ENCODE measurements at regions not wholly inside any gene's neighbourhood (a gene's known extent, or its start where the extent isn't known, plus 50 kb on each side); places are given as distances from the start of the nearest gene placed in this dataset.

GRCh38 chr7:42431873-42432272, 194.9 kb upstream of the GLI3 start:
- Histone ChIP-seq H3K9me1 (replicated peaks; ENCODE audit: control insufficient read depth, extremely low read depth, insufficient read depth, low read length) (no peaks in the 10 kb centered on the region), H3K9ac (replicated peaks; ENCODE audit: extremely low read depth, insufficient read depth, low read length) (no peak overlapping the region), H3K9me3 (replicated peaks; ENCODE audit: control insufficient read depth, insufficient read depth, low read length) (no peaks in the 10 kb centered on the region), H3K27me3 (ENCODE audit: control insufficient read depth in 2 of 2, insufficient read depth in 2 of 2, low read length in 2 of 2) (no peaks in the 10 kb centered on the region), H3K4me1 (ENCODE audit: control insufficient read depth, extremely low read depth, insufficient read depth, low read length) (no peaks in the 10 kb centered on the region), H4K20me1 (replicated peaks; ENCODE audit: control insufficient read depth, extremely low read depth, insufficient read depth, low read length) (no peaks in the 10 kb centered on the region), H2AFZ (ENCODE audit: low read depth, low read length) (no peak overlapping the region), H3K4me3 (replicated peaks in 1 of 3; ENCODE audit: insufficient read depth in 1 of 3, low read depth in 1 of 3, low read length in 3 of 3) (no peak overlapping the region), H3K36me3 (ENCODE audit: control insufficient read depth in 2 of 2, extremely low read depth in 1 of 2, insufficient read depth in 2 of 2, low read length in 2 of 2) (no peaks in the 10 kb centered on the region), H3K79me2 (ENCODE audit: control insufficient read depth, insufficient read depth, low read length) (no peaks in the 10 kb centered on the region), H3K27ac (ENCODE audit: insufficient read depth, low read depth, low read length) (no peak overlapping the region), H3K4me2 (ENCODE audit: insufficient read depth, low read length) (no peak overlapping the region)
- FAIRE-seq (no peak), DNase-seq (ENCODE audit: low read depth, low spot score) (no peak)
- TF ChIP-seq EZH2 (IDR thresholded peaks at IDR 0.05; ENCODE audit: borderline replicate concordance, low read depth, low read length, severe bottlenecking) (no peak), GATA2 (IDR thresholded peaks at IDR 0.05; ENCODE audit: insufficient read depth, insufficient read length, low read depth, low read length) (no peak), FOS (IDR thresholded peaks at IDR 0.05; ENCODE audit: borderline replicate concordance, insufficient read depth, low read length) (no peak), POLR2A (IDR thresholded peaks at IDR 0.05; ENCODE audit: low read depth, low read length) (no peak), POLR2AphosphoS5 (IDR thresholded peaks at IDR 0.05; ENCODE audit: insufficient read depth, low read depth, low read length) (no peak), CTCF (IDR thresholded peaks at IDR 0.05; ENCODE audit: extremely low read depth in 1 of 2, insufficient read depth in 1 of 2, low read depth in 1 of 2, low read length in 2 of 2) (no peak), MYC (IDR thresholded peaks at IDR 0.05; ENCODE audit: low read depth, low read length) (no peak), JUN (IDR thresholded peaks at IDR 0.05; ENCODE audit: borderline replicate concordance, insufficient read depth, insufficient read length, low read depth) (no peak)
- TF ChIP-seq, protein P1, sequence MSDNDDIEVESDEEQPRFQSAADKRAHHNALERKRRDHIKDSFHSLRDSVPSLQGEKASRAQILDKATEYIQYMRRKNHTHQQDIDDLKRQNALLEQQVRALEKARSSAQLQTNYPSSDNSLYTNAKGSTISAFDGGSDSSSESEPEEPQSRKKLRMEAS (IDR thresholded peaks at IDR 0.05; ENCODE audit: insufficient read depth, insufficient read length), result no peak
- POLR2A ChIA-PET, result no interaction called here
- BruUV-seq (replicated peaks), result no TSS peak
- intact Hi-C loops (cut with micrococcal nuclease), result no loop called here
- CTCF ChIA-PET, result no interaction called here
- dilution Hi-C loops (cut with MboI; ENCODE audit: extremely low pct_ligation_motif_present, low sequenced_read_pairs), result no loop called here
